ENCODE measurements at regions not wholly inside any gene's neighbourhood (a gene's known extent, or its start where the extent isn't known, plus 50 kb on each side); places are given as distances from the start of the nearest gene placed in this dataset.

DNA sequence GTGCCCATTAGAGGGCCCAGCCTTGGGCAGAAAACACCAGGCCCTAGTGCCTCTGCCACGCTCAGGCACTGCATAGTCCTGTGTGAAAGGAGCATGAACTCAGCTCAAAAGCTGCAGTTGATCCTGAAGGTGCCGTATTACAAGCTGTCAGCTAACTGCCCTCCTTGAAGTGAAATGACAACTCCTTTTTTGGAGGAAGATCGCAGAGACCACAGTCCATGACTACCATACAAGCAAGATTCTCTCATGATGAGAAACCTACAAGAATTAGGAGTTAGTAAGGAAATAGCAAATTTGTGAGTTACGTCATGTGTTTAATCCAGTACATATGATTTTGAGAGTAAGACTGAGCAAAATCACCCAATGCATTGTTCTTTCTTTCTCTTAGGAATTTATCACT, 513.9 kb upstream of the NR2F2 start:
- TF ChIP-seq, protein P1, sequence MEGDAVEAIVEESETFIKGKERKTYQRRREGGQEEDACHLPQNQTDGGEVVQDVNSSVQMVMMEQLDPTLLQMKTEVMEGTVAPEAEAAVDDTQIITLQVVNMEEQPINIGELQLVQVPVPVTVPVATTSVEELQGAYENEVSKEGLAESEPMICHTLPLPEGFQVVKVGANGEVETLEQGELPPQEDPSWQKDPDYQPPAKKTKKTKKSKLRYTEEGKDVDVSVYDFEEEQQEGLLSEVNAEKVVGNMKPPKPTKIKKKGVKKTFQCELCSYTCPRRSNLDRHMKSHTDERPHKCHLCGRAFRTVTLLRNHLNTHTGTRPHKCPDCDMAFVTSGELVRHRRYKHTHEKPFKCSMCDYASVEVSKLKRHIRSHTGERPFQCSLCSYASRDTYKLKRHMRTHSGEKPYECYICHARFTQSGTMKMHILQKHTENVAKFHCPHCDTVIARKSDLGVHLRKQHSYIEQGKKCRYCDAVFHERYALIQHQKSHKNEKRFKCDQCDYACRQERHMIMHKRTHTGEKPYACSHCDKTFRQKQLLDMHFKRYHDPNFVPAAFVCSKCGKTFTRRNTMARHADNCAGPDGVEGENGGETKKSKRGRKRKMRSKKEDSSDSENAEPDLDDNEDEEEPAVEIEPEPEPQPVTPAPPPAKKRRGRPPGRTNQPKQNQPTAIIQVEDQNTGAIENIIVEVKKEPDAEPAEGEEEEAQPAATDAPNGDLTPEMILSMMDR (IDR thresholded peaks at IDR 0.05) = no peak

DNA sequence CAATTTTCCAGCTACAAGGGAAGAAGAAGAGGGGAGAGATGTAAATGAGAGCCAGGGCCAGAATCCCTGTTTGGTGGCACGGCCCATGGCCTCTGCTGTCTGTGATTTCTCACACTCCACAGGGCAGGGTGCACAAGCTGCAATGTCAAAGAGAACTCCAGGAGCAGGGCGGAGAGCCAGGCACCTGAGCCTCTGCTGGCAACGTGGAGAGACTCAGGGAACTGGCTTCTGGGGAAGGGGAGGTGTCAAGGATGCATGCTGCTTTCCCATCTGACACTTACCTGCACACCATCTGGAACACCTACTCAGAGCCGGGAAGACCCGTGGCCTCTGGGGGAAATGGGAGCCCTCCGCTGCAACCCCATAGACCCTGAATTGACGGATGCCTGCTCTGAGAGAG, 507.5 kb upstream of the NR2F2 start:
- Histone ChIP-seq H3K4me3 (no peak overlapping the region), H3K27ac (no peak overlapping the region), H3K4me1 (no peaks in the 10 kb centered on the region), H3K9me3 (no peaks in the 10 kb centered on the region), H3K36me3 (no peaks in the 10 kb centered on the region), H3K27me3 (ENCODE audit: low read depth) (no peaks in the 10 kb centered on the region)
- no peak for ATAC-seq
- TF ChIP-seq, protein P1 (IDR thresholded peaks at IDR 0.05) = no peak
- DNase-seq = no peak
- intact Hi-C loops (cut with DNase I) = no loop called here

More for the DNA sequence above, 513.9 kb upstream of the NR2F2 start:
- no peaks in the 10 kb centered on the region for H3K27me3 ChIP-seq (ENCODE audit: low read depth)
- no peak overlapping the region for H3K27ac ChIP-seq
- DNase-seq (no peak), ATAC-seq (no peak)
- H3K4me3 ChIP-seq = no peak overlapping the region
- intact Hi-C loops (cut with DNase I) = no loop called here
- H3K4me1 ChIP-seq = no peaks in the 10 kb centered on the region
- no peaks in the 10 kb centered on the region for H3K9me3 ChIP-seq
- no peaks in the 10 kb centered on the region for H3K36me3 ChIP-seq

DNA sequence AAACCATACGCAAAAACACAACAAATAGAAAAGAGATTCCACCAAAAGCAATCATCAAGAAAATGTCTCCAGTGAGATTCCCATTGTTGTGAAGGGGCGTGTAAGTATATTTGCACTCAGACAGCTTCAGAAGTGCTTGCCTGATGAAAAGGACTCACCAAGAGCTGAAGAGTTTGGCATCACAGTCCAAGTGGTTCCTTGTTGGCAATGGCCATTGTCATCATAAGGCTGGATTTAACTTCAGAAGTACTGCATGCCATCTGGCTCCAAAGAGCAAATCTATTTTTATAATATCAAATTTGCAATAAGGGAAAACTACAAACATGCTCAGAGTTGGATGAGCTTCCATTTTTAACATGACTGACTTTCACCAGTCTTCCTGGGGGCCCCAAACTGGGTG, 505.3 kb upstream of the NR2F2 start:
- Histone ChIP-seq H3K9me3 (no peaks in the 10 kb centered on the region), H3K4me1 (no peaks in the 10 kb centered on the region), H3K27ac (no peak overlapping the region), H3K27me3 (ENCODE audit: low read depth) (no peaks in the 10 kb centered on the region), H3K36me3 (no peaks in the 10 kb centered on the region), H3K4me3 (no peak overlapping the region)
- ATAC-seq (no peak), DNase-seq (no peak)
- intact Hi-C loops (cut with DNase I) = no loop called here
- TF ChIP-seq, protein P1 (IDR thresholded peaks at IDR 0.05) = no peak

DNA sequence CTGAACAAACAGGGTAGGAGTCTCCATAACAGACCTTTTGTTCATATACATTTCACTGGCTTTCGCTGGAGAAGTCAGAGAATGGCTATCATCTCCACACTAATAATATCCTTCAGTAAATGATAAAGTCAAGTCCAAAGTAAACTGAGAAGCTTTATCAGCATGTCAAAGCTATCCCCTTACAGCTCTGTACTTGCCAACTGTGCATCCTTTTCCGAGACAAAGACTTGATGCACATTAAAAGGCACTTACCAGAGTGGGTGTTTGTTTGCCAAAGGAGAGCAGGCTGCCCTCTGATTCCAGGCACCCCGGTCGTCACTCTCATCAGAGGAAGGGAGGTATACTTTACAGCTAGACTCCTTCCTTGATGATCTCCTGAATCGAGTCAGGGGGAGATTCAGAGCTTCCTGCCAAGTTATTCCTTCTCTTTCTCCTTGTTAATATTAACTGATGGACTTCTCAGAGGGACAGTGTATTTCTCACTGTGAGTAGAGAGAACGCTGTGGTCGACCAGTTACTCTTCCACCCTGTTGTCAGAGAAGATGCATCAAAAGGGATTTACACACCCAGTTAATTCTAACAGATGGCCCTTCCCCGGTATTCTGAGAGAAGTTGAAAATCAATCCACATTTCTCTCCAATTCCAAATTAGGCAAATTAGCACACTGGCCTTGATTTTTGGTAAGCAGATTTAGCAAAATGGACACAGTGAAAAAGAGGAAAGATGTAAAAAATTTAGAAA, 504.7 kb upstream of the NR2F2 start:
- Histone ChIP-seq H3K4me3 (no peak overlapping the region), H3K4me1 (no peaks in the 10 kb centered on the region), H3K27me3 (ENCODE audit: low read depth) (no peaks in the 10 kb centered on the region), H3K36me3 (no peaks in the 10 kb centered on the region), H3K27ac (no peak overlapping the region), H3K9me3 (no peaks in the 10 kb centered on the region)
- intact Hi-C loops (cut with DNase I) = no loop called here
- TF ChIP-seq, protein P1 (IDR thresholded peaks at IDR 0.05) = no peak
- ATAC-seq = no peak
- no peak for DNase-seq

DNA sequence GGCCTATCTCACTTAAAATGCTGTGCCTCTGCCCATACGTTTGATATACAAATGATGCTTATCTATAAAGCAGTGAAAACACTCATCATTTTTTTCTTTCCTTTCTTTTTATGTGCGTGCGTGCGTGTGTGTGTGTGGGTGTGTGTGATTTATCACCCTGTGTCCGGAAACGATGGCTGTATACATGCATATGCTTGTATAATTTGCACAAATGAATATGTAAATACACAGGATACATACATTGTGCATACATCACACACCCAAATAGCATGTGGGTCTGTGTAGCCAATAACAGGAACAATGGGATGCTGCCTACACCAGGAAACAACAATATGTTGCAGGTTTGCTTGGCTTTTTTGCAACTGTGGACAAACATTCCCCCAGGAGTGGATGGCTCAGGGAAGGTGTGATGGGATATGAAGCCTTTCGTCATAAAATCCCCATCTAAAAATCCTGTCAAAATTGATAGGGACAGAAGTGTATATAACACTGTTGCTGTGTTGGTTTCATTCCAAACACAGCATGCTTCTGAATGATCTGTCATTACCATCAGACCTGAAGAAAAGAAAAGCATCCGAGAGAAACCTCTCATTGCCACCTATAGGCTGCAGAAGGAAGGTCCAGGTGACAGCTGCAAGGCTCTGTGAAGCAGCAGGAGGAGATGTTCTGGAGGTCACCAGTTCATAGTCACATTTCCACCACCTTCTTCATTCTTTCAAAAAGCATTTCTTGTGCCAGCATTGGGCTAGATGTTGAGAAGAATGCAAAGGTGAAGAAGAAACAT, 503.9 kb upstream of the NR2F2 start:
- DNase-seq = no peak
- TF ChIP-seq, protein P1 (IDR thresholded peaks at IDR 0.05) = no peak
- intact Hi-C loops (cut with DNase I) = no loop called here
- H3K27ac ChIP-seq = no peak overlapping the region
- no peaks in the 10 kb centered on the region for H3K27me3 ChIP-seq (ENCODE audit: low read depth)
- no peaks in the 10 kb centered on the region for H3K4me1 ChIP-seq
- no peak overlapping the region for H3K4me3 ChIP-seq
- H3K36me3 ChIP-seq = no peaks in the 10 kb centered on the region
- ATAC-seq = no peak
- H3K9me3 ChIP-seq = no peaks in the 10 kb centered on the region

All from lower lobe of right lung (tissue), 2 donors.